ENCODE measurements at regions not wholly inside any gene's neighbourhood (a gene's known extent, or its start where the extent isn't known, plus 50 kb on each side); places are given as distances from the start of the nearest gene placed in this dataset.

- CTCF ChIA-PET = no interaction called here
- Histone ChIP-seq H3K27ac (ENCODE audit: low read depth, low read length, poor library complexity, severe bottlenecking) (no peak overlapping the region), H3K36me3 (ENCODE audit: insufficient read depth, low read length, poor library complexity, severe bottlenecking) (no peaks in the 10 kb centered on the region), H3K27me3 (replicated peaks; ENCODE audit: insufficient read depth, low read depth, low read length, poor library complexity) (no peaks in the 10 kb centered on the region), H3K4me3 (ENCODE audit: low read depth, low read length, poor library complexity, severe bottlenecking) (no peak overlapping the region), H3K9me3 (ENCODE audit: low read depth, low read length, poor library complexity, severe bottlenecking) (no peaks in the 10 kb centered on the region), H3K4me1 (ENCODE audit: insufficient read depth, low read length, poor library complexity, severe bottlenecking) (no peaks in the 10 kb centered on the region)
- POLR2A ChIA-PET (ENCODE audit: low non-redundant PET) = no interaction called here
- DNase-seq (ENCODE audit: low spot score) = no peak
- intact Hi-C loops (cut with micrococcal nuclease; ENCODE audit: unreplicated experiment) = no loop called here
- no peak for TF ChIP-seq CTCF (conservative IDR thresholded peaks at IDR 0.05; ENCODE audit: low read depth, low read length)
- no peak for TF ChIP-seq EZH2 (IDR thresholded peaks at IDR 0.05; ENCODE audit: borderline replicate concordance, low read depth, low read length, poor library complexity, severe bottlenecking)
- BruUV-seq (replicated peaks) = no TSS peak
Measured at GRCh38 chr13:53143757-53144339, 115.2 kb downstream of the OLFM4 start.

GRCh38 chr13:53144826-53145225 lies 116.2 kb downstream of the OLFM4 start:
- TF ChIP-seq CTCF (conservative IDR thresholded peaks at IDR 0.05; ENCODE audit: low read depth, low read length) (no peak), EZH2 (IDR thresholded peaks at IDR 0.05; ENCODE audit: borderline replicate concordance, low read depth, low read length, poor library complexity, severe bottlenecking) (no peak)
- BruUV-seq (replicated peaks) = no TSS peak
- CTCF ChIA-PET = no interaction called here

GRCh38 chr13:53150568-53150967 lies 122.0 kb downstream of the OLFM4 start:
- H3K36me3 ChIP-seq (ENCODE audit: insufficient read depth, low read length, poor library complexity, severe bottlenecking) = no peaks in the 10 kb centered on the region
- intact Hi-C loops (cut with micrococcal nuclease; ENCODE audit: unreplicated experiment) = loop anchor here (5.0 kb wide), 2 partner anchors 183 to 288 kb away; no protein-coding TSS in a partner anchor
- TF ChIP-seq CTCF (conservative IDR thresholded peaks at IDR 0.05; ENCODE audit: low read depth, low read length) (no peak), EZH2 (IDR thresholded peaks at IDR 0.05; ENCODE audit: borderline replicate concordance, low read depth, low read length, poor library complexity, severe bottlenecking) (no peak)
- no peaks in the 10 kb centered on the region for H3K27me3 ChIP-seq (replicated peaks; ENCODE audit: insufficient read depth, low read depth, low read length, poor library complexity)
- peaks cover 7% of the 10 kb centered on the region for H3K4me1 ChIP-seq (ENCODE audit: insufficient read depth, low read length, poor library complexity, severe bottlenecking)
- ChIA-PET CTCF (no interaction called here), POLR2A (ENCODE audit: low non-redundant PET) (no interaction called here)
- no peak overlapping the region for H3K27ac ChIP-seq (ENCODE audit: low read depth, low read length, poor library complexity, severe bottlenecking)
- no peaks in the 10 kb centered on the region for H3K9me3 ChIP-seq (ENCODE audit: low read depth, low read length, poor library complexity, severe bottlenecking)
- no peak overlapping the region for H3K4me3 ChIP-seq (ENCODE audit: low read depth, low read length, poor library complexity, severe bottlenecking)
- no peak for DNase-seq (ENCODE audit: low spot score)
- BruUV-seq (replicated peaks) = no TSS peak

More at GRCh38 chr13:53144826-53145225, 116.2 kb downstream of the OLFM4 start:
- POLR2A ChIA-PET (ENCODE audit: low non-redundant PET) = no interaction called here
- Histone ChIP-seq H3K36me3 (ENCODE audit: insufficient read depth, low read length, poor library complexity, severe bottlenecking) (no peaks in the 10 kb centered on the region), H3K4me1 (ENCODE audit: insufficient read depth, low read length, poor library complexity, severe bottlenecking) (peaks cover 7% of the 10 kb centered on the region), H3K9me3 (ENCODE audit: low read depth, low read length, poor library complexity, severe bottlenecking) (no peaks in the 10 kb centered on the region), H3K27ac (ENCODE audit: low read depth, low read length, poor library complexity, severe bottlenecking) (no peak overlapping the region), H3K4me3 (ENCODE audit: low read depth, low read length, poor library complexity, severe bottlenecking) (no peak overlapping the region), H3K27me3 (replicated peaks; ENCODE audit: insufficient read depth, low read depth, low read length, poor library complexity) (no peaks in the 10 kb centered on the region)
- intact Hi-C loops (cut with micrococcal nuclease; ENCODE audit: unreplicated experiment) = no loop called here
- DNase-seq (ENCODE audit: low spot score) = no peak

Data from A673 (cell line).